NCI-H460 (cell line): ENCODE measurements at regions not wholly inside any gene's neighbourhood (a gene's known extent, or its start where the extent isn't known, plus 50 kb on each side); places are given as distances from the start of the nearest gene placed in this dataset.

Source experiments
- DNase-seq: peaks from one replicate; pipeline ENCODE4 v3.0.0-alpha.2; 2016; ENCODE audit warnings: low read depth; ENCODE audit errors: extremely low read depth

- no peak for DNase-seq
Observed at GRCh38 chr13:100941377-100942368, 267.1 kb upstream of the TMTC4 start.

- no peak for DNase-seq
Observed at GRCh38 chr13:100940658-100941057, 266.1 kb upstream of the TMTC4 start.

- no peak for DNase-seq
Observed at GRCh38 chr13:100933841-100934240, 259.2 kb upstream of the TMTC4 start.

GRCh38 chr13:100922599-100922998 lies 248.0 kb upstream of the TMTC4 start:
- DNase-seq: no peak

GRCh38 chr13:100921139-100921538 lies 246.5 kb upstream of the TMTC4 start:
- no peak for DNase-seq

GRCh38 chr13:100917011-100917410 lies 242.4 kb upstream of the TMTC4 start:
- no peak for DNase-seq

GRCh38 chr13:100913143-100913542 lies 238.5 kb upstream of the TMTC4 start:
- DNase-seq: no peak

GRCh38 chr13:100904293-100904976 lies 229.8 kb upstream of the TMTC4 start:
- DNase-seq: no peak

GRCh38 chr13:100899720-100900316 lies 225.2 kb upstream of the TMTC4 start:
- DNase-seq: no peak

- no peak for DNase-seq
Observed at GRCh38 chr13:100898431-100898830, 223.8 kb upstream of the TMTC4 start.

- DNase-seq: no peak
Observed at GRCh38 chr13:100895651-100896050, 221.1 kb upstream of the TMTC4 start.

GRCh38 chr13:100892981-100893380 lies 218.4 kb upstream of the TMTC4 start:
- no peak for DNase-seq

- no peak for DNase-seq
Observed at GRCh38 chr13:100890645-100891044, 216.1 kb upstream of the TMTC4 start.

- DNase-seq: peak; percentile 38
Observed at GRCh38 chr13:100887729-100888151, 213.1 kb upstream of the TMTC4 start.

- DNase-seq: no peak
Observed at GRCh38 chr13:100883453-100883852, 208.9 kb upstream of the TMTC4 start.

GRCh38 chr13:100881291-100881864 lies 206.8 kb upstream of the TMTC4 start:
- no peak for DNase-seq

GRCh38 chr13:100880166-100880565 lies 205.6 kb upstream of the TMTC4 start:
- DNase-seq: no peak

GRCh38 chr13:100879255-100879654 lies 204.7 kb upstream of the TMTC4 start:
- no peak for DNase-seq

GRCh38 chr13:100876044-100876403 lies 201.4 kb upstream of the TMTC4 start:
- no peak for DNase-seq

- no peak for DNase-seq
Observed at GRCh38 chr13:100875392-100876043, 200.9 kb upstream of the TMTC4 start.

GRCh38 chr13:100872761-100873160 lies 198.2 kb upstream of the TMTC4 start:
- no peak for DNase-seq
